CD4-positive, alpha-beta T cell treated with Interleukin-6 at 100 ng/mL for 8 hours (primary cell): ENCODE measurements at regions not wholly inside any gene's neighbourhood (a gene's known extent, or its start where the extent isn't known, plus 50 kb on each side); places are given as distances from the start of the nearest gene placed in this dataset.
"Not testable (repeated sequence)": the region's sequence is repeated elsewhere in the genome, so short reads cannot be mapped to it uniquely, and the experiment has no call there.

Experiments
- DNase-seq: peaks from one replicate; pipeline ENCODE4 v3.0.0-alpha.2; 2020; ENCODE audit warnings: mixed read lengths, low spot score

- DNase-seq, result no peak
Observed at GRCh38 chr2:57180042-57180567, 866.5 kb upstream of the VRK2 start.

- DNase-seq, result no peak
Observed at GRCh38 chr2:57180678-57181077, 865.9 kb upstream of the VRK2 start.

- no peak for DNase-seq
Observed at GRCh38 chr2:57181315-57182038, 865.1 kb upstream of the VRK2 start.

- no peak for DNase-seq
Observed at GRCh38 chr2:57182916-57183315, 863.7 kb upstream of the VRK2 start.

- DNase-seq, result no peak
Observed at GRCh38 chr2:57185568-57185967, 861.0 kb upstream of the VRK2 start.

- DNase-seq, result no peak
Observed at GRCh38 chr2:57190007-57190406, 856.6 kb upstream of the VRK2 start.

- no peak for DNase-seq
Observed at GRCh38 chr2:57199663-57200062, 846.9 kb upstream of the VRK2 start.

GRCh38 chr2:57204364-57204763 lies 842.2 kb upstream of the VRK2 start:
- DNase-seq, result no peak

- DNase-seq, result no peak
Observed at GRCh38 chr2:57205241-57205640, 841.4 kb upstream of the VRK2 start.

- no peak for DNase-seq
Observed at GRCh38 chr2:57207191-57207590, 839.4 kb upstream of the VRK2 start.

GRCh38 chr2:57209799-57210198 lies 836.8 kb upstream of the VRK2 start:
- DNase-seq, result no peak

- no peak for DNase-seq
Observed at GRCh38 chr2:57210855-57211254, 835.8 kb upstream of the VRK2 start.

- no peak for DNase-seq
Observed at GRCh38 chr2:57217013-57217412, 829.6 kb upstream of the VRK2 start.

- DNase-seq, result no peak
Observed at GRCh38 chr2:57218206-57218605, 828.4 kb upstream of the VRK2 start.

GRCh38 chr2:57229706-57230105 lies 816.9 kb upstream of the VRK2 start:
- not testable (repeated sequence) for DNase-seq

- DNase-seq, result not testable (repeated sequence)
Observed at GRCh38 chr2:57232341-57232740, 814.3 kb upstream of the VRK2 start.

GRCh38 chr2:57251495-57251894 lies 795.1 kb upstream of the VRK2 start:
- DNase-seq, result not testable (repeated sequence)

- DNase-seq, result not testable (repeated sequence)
Observed at GRCh38 chr2:57276408-57276807, 770.2 kb upstream of the VRK2 start.

GRCh38 chr2:57278451-57278850 lies 768.2 kb upstream of the VRK2 start:
- DNase-seq, result no peak

GRCh38 chr2:57291209-57291608 lies 755.4 kb upstream of the VRK2 start:
- no peak for DNase-seq

- DNase-seq, result no peak
Observed at GRCh38 chr2:57296795-57297517, 749.6 kb upstream of the VRK2 start.

GRCh38 chr2:57313678-57314077 lies 732.9 kb upstream of the VRK2 start:
- no peak for DNase-seq

- DNase-seq, result no peak
Observed at GRCh38 chr2:57314682-57315081, 731.9 kb upstream of the VRK2 start.
